ENCODE measurements at regions not wholly inside any gene's neighbourhood (a gene's known extent, or its start where the extent isn't known, plus 50 kb on each side); places are given as distances from the start of the nearest gene placed in this dataset.
A peak's percentile ranks its signal among the peaks of the same experiment; 100 is the strongest.
"Not testable (repeated sequence)": the region's sequence is repeated elsewhere in the genome, so short reads cannot be mapped to it uniquely, and the experiment has no call there.

GRCh38 chr22:48828688-48829087 lies 999.0 kb downstream of the BRD1 start:
- no peak for DNase-seq

- no peak for DNase-seq
These were observed 999.6 kb downstream of the BRD1 start for GRCh38 chr22:48827904-48828555.

GRCh38 chr22:48827268-48827846 lies 1000.3 kb downstream of the BRD1 start:
- DNase-seq = no peak

GRCh38 chr22:48826546-48826945 lies 1001.1 kb downstream of the BRD1 start:
- DNase-seq = no peak

DNA sequence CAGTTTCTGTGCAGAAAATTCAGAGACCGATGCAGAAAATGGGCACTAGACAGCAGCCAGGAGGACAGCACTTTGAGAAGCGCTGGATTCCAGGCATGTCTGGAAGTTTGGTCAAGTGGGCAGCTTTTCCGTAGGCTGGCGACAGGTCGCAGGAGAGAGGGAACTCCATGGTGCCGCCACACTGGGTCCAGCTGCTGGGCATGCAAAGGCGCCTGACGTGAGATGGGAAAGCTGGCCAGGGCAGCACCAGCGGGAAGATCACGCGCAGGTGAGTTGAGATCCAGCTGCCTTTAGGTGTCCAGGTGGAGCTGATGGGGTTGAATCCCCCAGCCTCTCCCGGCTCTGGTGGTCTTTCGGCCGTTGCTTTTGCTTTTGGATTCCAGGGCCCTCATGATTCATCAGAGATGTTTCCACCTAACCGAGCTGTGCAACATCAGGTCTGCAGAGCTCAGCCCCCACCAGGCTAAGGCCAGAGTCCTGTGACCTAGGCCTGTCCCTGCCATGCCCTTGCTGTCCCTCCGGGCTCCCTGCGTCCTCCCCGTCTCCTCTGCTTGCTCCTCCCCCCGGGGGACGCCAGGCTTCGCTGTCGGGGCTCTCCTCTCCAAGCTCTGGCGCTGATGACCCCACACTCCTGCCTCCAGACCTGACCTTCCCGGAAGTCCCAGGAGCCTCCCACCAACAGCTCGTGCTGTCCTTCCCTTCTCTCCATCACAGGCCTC lies 1001.7 kb downstream of the BRD1 start:
- DNase-seq = no peak

DNA sequence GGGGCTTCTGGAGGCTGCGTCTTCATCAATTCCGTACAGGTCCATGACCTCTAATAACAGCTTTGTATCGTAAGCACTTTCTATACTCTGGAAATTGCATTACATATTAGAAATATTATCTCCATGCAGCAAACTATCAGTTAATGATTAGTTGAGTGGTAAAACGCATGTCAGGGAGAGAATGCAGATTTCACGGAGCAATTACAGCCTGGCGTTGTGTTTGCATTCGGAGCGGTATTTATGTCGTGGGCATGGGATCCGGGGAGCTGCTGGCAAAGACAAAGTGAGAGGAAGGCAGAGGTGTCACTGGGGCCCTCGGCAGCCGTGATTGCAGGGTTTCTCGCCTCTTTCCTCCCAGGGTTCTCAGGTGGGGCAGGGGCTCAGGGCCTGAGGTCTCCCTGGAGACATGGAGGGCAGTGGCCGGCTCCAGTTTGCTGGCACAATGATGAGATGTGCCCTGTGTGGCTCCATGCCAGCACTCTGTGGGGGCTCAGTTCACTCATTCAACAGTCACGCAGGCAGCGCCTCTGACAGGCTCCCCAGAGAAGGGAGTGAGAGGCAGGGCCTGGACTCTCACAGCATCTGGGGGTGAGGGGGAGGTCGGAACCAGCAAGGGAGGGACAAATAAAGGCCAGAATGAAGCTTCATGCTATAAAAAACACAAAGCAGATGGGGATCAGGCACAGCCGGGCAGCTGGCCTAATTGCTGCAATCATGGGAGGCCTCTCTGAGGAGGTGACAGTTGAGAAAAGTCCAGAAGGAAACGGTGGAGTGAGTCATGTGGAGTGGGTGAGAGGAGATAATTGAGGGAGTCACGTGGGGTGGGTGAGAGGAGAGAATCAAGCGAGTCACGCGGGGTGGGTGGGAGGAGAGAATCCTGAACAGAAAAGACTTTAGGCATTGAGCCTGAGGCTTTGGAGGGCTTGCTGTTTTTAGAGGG lies 1002.7 kb downstream of the BRD1 start:
- peak; percentile 12 for DNase-seq

DNA sequence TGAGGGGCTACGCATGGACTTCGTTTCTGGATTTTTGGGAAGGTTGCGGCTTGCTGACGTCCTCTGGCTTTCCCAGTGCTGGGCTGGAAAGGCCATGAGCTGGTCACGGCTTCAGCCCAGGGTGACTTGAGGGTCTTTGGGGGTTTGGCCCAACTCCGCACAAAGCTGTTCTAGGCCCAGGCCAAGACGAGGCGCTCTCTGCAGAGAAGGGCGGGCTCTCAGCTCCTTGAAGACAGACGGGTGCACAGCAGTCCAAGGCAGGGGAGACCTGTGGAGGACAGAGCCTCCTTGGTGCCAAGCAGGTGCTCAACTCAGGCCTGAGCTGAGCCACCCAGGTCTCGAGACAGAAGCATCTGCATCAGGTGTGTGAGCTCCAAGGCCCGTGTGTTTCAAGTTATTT lies 1003.7 kb downstream of the BRD1 start:
- DNase-seq = no peak

DNA sequence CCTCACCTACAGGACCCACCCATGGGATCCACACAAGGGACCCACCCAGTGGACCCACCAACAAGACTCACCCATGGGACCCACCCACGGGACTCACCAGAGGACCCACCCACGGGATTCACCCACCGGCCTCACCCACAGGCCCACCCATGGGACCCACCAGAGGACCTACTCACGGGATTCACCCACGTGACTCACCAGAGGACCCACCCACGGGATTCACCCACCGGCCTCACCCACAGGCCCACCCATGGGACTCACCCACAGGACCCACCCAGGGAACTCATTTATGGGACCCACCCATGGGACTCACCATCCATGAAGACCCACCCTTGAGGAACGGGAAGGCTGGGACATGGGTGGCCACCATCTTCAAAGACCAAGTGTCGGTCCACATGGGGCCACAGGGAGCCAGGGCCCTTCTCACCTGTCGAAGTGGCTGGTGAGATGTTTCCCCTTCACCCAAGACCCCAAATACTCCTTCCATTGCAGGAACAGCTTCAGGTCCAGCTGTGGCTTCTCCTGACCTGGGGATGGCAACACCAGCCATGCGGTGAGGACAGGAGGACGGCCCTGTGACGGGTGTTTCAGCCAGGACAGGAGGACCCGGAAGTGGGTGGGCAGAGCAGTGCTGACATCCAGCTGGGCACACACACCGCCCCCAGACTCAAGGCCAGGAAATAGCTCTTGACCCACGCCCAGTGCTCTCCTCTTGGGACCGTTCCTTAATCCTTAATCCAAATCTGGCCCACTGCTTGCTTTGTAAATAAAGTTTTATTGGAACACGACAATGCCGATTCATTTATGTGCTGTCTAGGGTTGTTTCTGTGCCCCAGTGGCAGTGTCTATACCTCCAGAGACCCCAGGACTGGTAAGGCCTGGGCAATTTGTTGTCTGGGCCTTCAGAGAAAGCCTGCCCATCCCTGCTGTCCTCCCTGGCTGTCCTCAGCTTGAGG lies 1005.1 kb downstream of the BRD1 start:
- DNase-seq = no peak

DNA sequence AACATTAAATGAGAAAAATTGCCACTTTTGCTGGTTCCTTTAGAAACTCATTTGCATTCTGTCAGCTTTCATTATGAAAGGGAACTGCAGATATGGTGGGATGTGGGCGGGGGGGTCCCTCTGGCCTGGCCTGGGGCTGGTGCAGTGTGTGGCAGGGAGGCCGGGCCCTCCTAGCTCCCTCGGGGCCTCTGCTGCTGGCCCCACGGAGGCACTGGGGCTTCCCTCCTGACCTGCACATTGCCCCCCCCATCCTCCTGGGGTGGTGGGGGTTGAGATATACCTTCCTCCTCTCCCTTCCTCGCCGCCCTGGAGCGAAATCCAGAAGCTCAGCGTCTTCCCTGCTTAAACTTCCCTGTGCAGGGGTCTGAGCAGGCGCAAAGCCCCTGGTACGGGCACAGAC lies 1005.9 kb downstream of the BRD1 start:
- DNase-seq = no peak

GRCh38 chr22:48821346-48821690 lies 1006.4 kb downstream of the BRD1 start:
- DNase-seq = no peak

DNA sequence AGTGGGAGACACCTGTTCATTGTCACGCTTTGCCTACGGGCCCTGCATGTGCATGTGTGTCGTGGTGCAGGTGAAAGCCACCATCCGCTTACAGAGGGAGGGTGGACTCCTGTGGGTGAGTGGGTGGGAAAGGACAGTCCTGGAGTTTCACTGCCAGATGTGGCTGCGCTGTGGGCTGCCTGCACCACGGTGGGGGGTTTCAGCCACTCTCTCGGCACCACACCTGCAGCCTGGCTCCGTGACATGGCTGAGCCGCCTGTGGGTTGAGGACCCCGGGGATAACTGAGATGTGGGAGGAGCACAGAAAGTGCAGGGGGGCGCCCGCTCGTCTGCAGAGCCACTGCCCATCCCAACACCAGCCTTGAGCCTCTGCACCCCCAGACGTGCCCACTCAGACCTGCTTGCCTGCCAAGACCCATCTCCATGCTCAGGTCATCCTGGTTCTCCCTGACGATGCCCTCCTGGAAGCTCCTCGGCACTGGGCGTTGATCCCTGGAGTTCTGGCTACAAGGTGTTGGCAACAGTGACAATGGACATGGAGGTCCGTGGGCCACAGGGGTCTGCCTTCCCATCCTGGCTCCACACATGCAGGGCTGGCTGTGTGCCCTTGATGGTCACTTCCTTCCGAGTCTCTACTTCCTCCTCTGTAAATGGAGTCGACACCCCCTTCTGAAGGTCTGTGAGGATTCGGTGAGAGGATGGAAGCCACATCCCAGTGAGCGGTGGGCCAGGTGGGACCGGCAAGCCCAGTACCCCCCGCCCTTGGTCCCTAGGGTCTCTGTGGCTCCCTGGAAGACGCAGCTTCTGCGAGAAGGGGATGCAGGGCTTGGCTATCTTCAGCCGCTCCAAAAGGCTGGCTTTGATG lies 1007.0 kb downstream of the BRD1 start:
- no peak for DNase-seq

DNA sequence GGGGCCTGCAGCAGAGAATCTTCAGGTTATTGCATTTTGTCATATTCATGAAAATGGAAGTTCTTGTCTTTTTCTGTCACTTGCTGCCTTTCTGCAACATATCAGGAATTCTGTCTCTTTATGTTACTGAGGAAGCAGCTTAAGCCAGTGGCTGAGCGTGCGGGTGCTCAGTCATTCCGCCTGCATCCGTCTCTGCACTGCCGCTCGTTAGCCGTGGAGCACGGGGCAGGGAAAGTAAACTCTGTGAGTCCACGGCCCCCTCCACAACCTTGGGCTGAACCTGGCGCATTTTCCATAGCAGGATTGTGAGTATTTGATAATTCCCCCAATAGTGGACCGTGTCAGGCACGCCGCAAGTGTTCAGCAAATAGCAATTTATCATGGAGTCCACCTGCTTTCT lies 1007.7 kb downstream of the BRD1 start:
- DNase-seq = no peak

DNA sequence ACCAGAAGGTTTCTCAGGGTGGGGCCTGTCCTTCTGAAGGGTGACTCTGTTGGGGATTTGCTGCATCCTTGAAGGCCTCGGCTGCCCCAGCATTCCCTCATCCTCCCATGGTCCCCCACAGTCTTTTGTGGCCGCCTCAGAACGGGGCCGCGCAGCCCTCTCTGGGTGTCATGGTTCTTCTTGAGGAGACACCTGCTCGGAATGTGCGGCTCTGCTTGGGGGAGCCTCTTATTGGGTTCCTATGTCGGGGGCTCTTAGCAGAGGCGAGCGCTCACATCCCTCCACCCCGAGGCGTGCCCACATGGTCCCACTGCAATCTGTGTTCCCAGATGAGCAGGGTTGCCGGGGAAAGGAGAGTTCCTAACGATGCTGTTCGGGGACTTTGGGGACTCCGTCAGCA lies 1008.4 kb downstream of the BRD1 start:
- no peak for DNase-seq

DNA sequence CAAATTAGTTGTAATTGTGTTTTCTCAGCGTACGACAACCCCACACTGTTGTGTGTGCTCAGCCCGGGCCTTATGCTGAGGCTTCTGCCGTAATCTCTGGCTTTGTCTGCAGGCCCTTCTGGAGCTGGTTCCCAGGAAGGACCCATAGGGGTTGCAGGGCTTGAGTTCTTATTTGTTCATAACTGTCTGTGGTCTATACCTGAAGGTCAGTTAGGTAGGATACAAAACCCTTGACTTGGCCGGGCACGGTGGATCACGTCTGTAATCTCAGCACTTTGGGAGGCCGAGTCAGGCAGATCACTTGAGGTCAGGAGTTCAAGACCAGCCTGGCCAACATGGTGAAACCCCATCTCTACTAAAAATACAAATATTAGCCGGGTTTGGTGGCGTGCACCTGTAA lies 1010.2 kb downstream of the BRD1 start:
- DNase-seq = not testable (repeated sequence)

- no peak for DNase-seq
These were observed 1015.8 kb downstream of the BRD1 start for GRCh38 chr22:48811885-48812284.

GRCh38 chr22:48808038-48808960 lies 1019.4 kb downstream of the BRD1 start:
- DNase-seq = no peak

GRCh38 chr22:48807155-48807554 lies 1020.5 kb downstream of the BRD1 start:
- no peak for DNase-seq

GRCh38 chr22:48806227-48806781 lies 1021.4 kb downstream of the BRD1 start:
- DNase-seq = no peak

GRCh38 chr22:48805516-48805915 lies 1022.2 kb downstream of the BRD1 start:
- no peak for DNase-seq
